ENCODE measurements at regions not wholly inside any gene's neighbourhood (a gene's known extent, or its start where the extent isn't known, plus 50 kb on each side); places are given as distances from the start of the nearest gene placed in this dataset.
"Not testable (repeated sequence)": the region's sequence is repeated elsewhere in the genome, so short reads cannot be mapped to it uniquely, and the experiment has no call there.

DNA sequence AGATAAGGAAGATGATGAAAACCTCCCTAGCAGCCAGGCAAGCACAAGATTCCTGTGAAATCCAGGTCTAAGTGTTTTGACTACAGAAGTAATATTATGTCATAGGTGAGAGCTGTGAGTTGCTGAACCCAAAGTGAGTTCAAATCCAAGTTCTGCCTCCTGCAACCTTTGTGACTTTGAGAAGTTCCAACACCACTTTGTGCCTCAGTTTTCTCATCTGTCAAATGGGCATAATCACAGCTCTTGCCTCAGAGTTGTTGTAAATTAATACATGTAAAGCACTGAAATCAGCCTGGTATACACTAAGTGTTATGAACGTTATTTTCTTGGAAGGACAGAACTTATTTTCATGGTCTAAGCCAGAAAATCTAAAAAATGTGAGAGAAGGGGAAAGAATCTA is 210.3 kb upstream of the FRG2C start:
- DNase-seq = not testable (repeated sequence)

GRCh38 chr3:75474530-75474929 is 189.6 kb upstream of the FRG2C start:
- DNase-seq = not testable (repeated sequence)

GRCh38 chr3:75496600-75496999 is 167.5 kb upstream of the FRG2C start:
- DNase-seq = not testable (repeated sequence)

- DNase-seq = not testable (repeated sequence)
These were observed 163.8 kb upstream of the FRG2C start for GRCh38 chr3:75500357-75500756.

DNA sequence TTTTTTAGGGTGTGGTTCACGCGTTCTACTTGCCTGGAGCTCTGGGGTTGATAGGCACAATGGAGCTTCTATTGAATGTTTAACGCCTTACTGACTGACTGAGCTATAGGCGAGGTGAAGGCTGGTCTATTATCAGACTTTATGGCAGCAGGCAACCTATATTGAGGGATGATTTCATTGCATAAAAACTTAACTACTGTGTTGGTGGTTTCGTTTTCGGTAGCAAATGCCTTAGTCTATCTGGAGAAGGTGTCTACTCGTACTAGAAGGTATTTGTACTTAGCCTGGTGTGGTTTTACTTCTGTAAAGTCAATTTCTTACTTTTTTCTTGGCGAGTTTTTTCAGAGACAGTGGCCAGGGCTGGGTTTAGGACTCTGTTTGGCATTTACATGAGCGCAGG is 162.0 kb upstream of the FRG2C start:
- DNase-seq = not testable (repeated sequence)

DNA sequence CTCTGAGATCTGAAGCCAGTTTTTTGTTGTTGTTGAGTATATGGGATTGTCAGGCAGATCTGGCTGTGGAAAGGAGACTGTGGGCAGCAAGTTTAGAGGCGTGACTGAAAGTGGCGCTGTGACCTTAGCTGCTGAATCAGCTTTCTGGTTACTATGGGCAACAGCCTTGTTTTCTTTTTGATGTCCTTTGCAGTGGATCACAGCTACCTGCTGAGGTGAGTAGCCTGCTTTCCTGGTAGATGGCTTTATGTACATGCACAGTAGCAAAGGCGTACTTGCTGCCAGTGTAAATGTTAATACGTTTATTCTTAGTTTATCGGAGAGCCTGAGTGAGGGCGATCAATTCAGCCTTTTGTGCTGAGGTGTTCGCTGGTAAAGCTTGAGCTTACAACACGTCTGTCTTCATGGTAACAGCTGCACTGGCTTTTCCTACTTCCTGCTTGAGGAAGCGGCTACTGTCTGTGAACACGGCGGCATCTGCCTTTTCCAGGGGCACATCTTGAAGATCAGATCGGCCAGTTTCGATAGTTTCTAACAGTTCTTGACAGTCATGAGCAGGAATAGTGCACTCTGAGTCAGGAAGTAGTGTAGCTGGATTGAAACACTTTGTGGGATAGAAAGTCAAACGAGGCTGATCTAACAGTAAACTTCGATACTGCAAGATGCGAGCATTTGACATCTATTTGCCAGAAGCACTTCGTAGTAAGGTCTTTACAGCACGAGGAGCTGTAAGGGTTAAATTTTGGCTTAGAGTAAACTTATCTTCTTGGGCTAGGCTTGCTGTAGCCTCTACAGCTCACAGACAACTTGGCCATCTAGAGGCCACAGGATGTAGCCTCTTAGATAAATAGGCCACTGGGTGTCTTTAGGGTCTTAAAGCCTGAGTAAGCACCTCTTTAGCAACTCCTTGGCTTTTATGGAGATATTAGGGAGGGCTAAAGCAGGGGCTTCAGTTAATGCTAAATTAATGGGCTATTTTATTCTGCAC is 161.1 kb upstream of the FRG2C start:
- not testable (repeated sequence) for DNase-seq

- no peak for DNase-seq
These were observed 157.5 kb upstream of the FRG2C start for GRCh38 chr3:75506603-75507002.

- DNase-seq = not testable (repeated sequence)
These were observed 156.2 kb upstream of the FRG2C start for GRCh38 chr3:75507956-75508355.

GRCh38 chr3:75527657-75528056 is 136.5 kb upstream of the FRG2C start:
- DNase-seq = not testable (repeated sequence)

GRCh38 chr3:75552095-75552494 is 112.0 kb upstream of the FRG2C start:
- DNase-seq = not testable (repeated sequence)

GRCh38 chr3:75564427-75564826 is 99.7 kb upstream of the FRG2C start:
- not testable (repeated sequence) for DNase-seq

DNA sequence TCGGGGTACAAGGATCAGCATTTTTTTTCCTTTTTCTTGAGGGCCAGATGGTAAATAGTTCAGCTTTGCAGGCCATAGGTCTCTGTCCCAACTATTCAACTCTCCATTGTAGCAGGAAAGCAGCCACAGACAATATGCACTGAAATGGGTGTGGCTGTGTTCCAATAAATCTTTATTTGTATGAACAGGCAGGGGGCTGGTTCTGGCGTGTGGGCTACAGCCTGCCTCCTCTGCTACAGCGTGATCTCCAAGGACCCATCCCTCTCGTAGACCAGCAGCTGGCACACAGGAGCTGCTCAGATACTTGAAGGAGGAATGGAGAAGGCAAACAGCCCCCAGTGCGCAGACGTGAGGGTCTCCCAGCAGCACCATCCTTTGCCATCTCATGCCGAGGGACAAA is 91.8 kb upstream of the FRG2C start:
- DNase-seq = not testable (repeated sequence)

GRCh38 chr3:75579091-75579490 is 85.0 kb upstream of the FRG2C start:
- DNase-seq = not testable (repeated sequence)

DNA sequence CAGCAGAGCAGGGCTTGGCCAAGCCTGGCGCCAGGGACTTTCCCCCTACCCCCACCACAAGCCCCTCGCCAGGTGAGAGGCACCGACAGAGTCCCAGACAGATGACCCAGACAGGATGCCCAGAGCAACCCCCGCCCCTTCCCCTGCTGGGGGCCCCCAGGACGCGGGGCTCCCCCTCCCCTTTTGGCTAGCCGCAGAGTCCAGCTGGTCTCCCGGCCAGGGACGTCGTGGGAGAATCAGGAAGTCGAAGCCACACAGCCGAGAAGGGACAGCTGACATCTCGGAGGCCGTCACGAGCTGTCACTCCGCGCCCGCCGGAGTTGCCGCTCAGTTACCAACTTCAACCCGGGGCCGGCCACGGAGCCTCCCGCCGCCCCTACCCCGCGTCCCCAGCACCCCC is 84.6 kb upstream of the FRG2C start:
- not testable (repeated sequence) for DNase-seq

- DNase-seq = not testable (repeated sequence)
These were observed 83.9 kb upstream of the FRG2C start for GRCh38 chr3:75579981-75580782.

DNA sequence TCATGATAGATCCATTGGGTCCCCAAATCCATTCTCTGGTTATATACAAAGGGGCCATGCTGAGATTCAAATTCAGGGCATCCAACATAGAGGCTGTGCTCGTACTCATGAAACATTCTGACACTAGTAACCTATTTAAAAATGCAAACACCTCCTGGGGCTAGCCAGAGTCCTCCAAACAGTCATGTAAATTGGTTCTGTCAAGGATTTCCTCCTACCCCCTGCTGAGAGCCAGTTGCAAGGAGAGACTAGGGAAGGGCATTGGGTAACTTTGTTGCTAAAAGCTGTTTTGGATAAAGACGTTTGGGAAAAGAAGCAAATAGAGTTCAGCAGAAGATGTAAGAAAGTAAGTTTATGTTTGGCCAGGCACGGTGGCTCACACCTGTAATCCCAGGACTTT is 81.6 kb upstream of the FRG2C start:
- DNase-seq = not testable (repeated sequence)

GRCh38 chr3:75583116-75583515 is 81.0 kb upstream of the FRG2C start:
- DNase-seq = not testable (repeated sequence)

GRCh38 chr3:75587695-75588094 is 76.4 kb upstream of the FRG2C start:
- DNase-seq = not testable (repeated sequence)

DNA sequence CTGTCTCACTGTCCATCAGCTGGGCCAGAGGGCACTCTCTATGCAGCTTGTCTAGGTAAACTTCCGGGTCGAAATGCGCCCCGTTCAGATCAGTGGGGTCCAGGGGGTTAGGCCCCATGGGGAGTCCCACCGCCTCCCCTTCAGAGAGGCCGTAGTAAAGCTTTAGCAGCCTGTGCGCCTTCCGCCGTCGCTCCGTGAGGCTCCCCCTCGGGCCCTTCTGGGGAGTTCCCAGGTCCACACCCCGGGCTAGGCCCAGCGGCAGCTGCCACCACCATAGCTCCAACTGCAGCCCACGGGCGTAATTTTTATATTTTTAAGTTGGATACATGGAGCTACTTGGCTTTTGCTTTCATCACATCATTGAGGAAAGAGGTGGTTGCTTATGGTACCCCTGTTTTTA is 73.7 kb upstream of the FRG2C start:
- DNase-seq = not testable (repeated sequence)

GRCh38 chr3:75604286-75604934 is 59.7 kb upstream of the FRG2C start:
- not testable (repeated sequence) for DNase-seq

GRCh38 chr3:75607996-75608395 is 56.1 kb upstream of the FRG2C start:
- not testable (repeated sequence) for DNase-seq

- not testable (repeated sequence) for DNase-seq
These were observed 54.5 kb upstream of the FRG2C start for GRCh38 chr3:75609598-75609997.

- DNase-seq = no peak
These were observed 53.4 kb upstream of the FRG2C start for GRCh38 chr3:75610773-75611172.
